ENCODE measurements at regions not wholly inside any gene's neighbourhood (a gene's known extent, or its start where the extent isn't known, plus 50 kb on each side); places are given as distances from the start of the nearest gene placed in this dataset.
A peak's percentile ranks its signal among the peaks of the same experiment; 100 is the strongest.
"Not testable (repeated sequence)": the region's sequence is repeated elsewhere in the genome, so short reads cannot be mapped to it uniquely, and the experiment has no call there.

- no peak overlapping the region for H2BK15ac ChIP-seq (ENCODE audit: low read depth, low read length)
- H3K4me1 Mint-ChIP-seq = peaks cover 0 to 2% of the 10 kb centered on the region in 2 experiments; a peak in 2 of 4 replicates
- peaks cover 0 to 6% of the 10 kb centered on the region in 2 experiments; a peak in 2 of 5 replicates for H3K9me3 Mint-ChIP-seq
- H3K14ac ChIP-seq (ENCODE audit: insufficient read depth, low read length) = no peak overlapping the region
- H3K9ac ChIP-seq (ENCODE audit: extremely low read depth, insufficient read length, low read length) = no peak overlapping the region
- no peak overlapping the region for H3K23ac ChIP-seq (ENCODE audit: insufficient read length, low read depth, low read length)
- no peaks in the 10 kb centered on the region for H3K4me1 ChIP-seq (ENCODE audit: insufficient read depth, low read length)
- no peaks in the 10 kb centered on the region for H4K20me1 ChIP-seq (ENCODE audit: control insufficient read depth, insufficient read depth, insufficient read length)
- no peak overlapping the region for H3K27ac ChIP-seq (ENCODE audit: insufficient read length, low read depth, low read length)
- no peaks in the 10 kb centered on the region for H3K27me3 Mint-ChIP-seq (ENCODE audit: low read depth)
- no peak overlapping the region for H4K91ac ChIP-seq (ENCODE audit: insufficient read length, low read depth, low read length)
- H3K23me2 ChIP-seq (ENCODE audit: insufficient read length, low read depth, low read length, poor library complexity, severe bottlenecking) = no peaks in the 10 kb centered on the region
- H2BK12ac ChIP-seq (ENCODE audit: insufficient read length, low read depth, low read length) = no peak overlapping the region
- DNase-seq = no peak
- H3K27me3 ChIP-seq (ENCODE audit: insufficient read depth, low read length) = no peaks in the 10 kb centered on the region
- H3K4ac ChIP-seq (ENCODE audit: low read depth, low read length) = no peak overlapping the region
- no peak overlapping the region for H3T11ph ChIP-seq (ENCODE audit: low read length)
- no peaks in the 10 kb centered on the region for H3K79me2 ChIP-seq (ENCODE audit: insufficient read depth, low read length)
- H3K56ac ChIP-seq (ENCODE audit: insufficient read length, low read depth, low read length) = no peak overlapping the region
- H3K27ac Mint-ChIP-seq = no peak overlapping the region
- H3K36me3 Mint-ChIP-seq (ENCODE audit: insufficient read depth in 1 of 3, low read depth in 3 of 3) = peaks cover 0 to 4% (median 0%) of the 10 kb centered on the region in 3 experiments; a peak in 2 of 7 replicates
- no peak overlapping the region for H2AK5ac ChIP-seq (ENCODE audit: insufficient read length, low read length)
- H3K9me3 ChIP-seq (ENCODE audit: control insufficient read depth, low read depth, low read length) = peaks cover 5% of the 10 kb centered on the region
- TF ChIP-seq CTCF (conservative IDR thresholded peaks at IDR 0.05) = no peak
- H2BK5ac ChIP-seq (ENCODE audit: insufficient read length, low read length) = no peak overlapping the region
- no peak overlapping the region for H4K5ac ChIP-seq (ENCODE audit: insufficient read length, low read depth, low read length)
- no peak overlapping the region for H2BK20ac ChIP-seq (ENCODE audit: low read depth, low read length, poor library complexity, severe bottlenecking)
- no peak overlapping the region for H2AFZ ChIP-seq (ENCODE audit: low read length)
- H3K4me3 Mint-ChIP-seq = no peak overlapping the region
- no peak overlapping the region for H2BK120ac ChIP-seq (ENCODE audit: low read depth, low read length, poor library complexity, severe bottlenecking)
- no peak overlapping the region for H3K4me2 ChIP-seq (ENCODE audit: insufficient read depth, insufficient read length, low read length)
- no peak overlapping the region for H3K18ac ChIP-seq (ENCODE audit: insufficient read length, low read depth, low read length)
- H3K79me1 ChIP-seq (ENCODE audit: insufficient read depth, low read depth, low read length, poor library complexity, severe bottlenecking) = no peaks in the 10 kb centered on the region
- H4K8ac ChIP-seq (replicated peaks; ENCODE audit: insufficient read length, low read depth, low read length) = no peak overlapping the region
Observed at GRCh38 chrX:139360356-139360755, 170.2 kb upstream of the F9 start.

GRCh38 chrX:139342594-139342991 lies 187.9 kb upstream of the F9 start:
- not testable (repeated sequence) for H3K4me2 ChIP-seq (ENCODE audit: insufficient read depth, insufficient read length, low read length); H3K79me1 ChIP-seq (ENCODE audit: insufficient read depth, low read depth, low read length, poor library complexity, severe bottlenecking); H4K20me1 ChIP-seq (ENCODE audit: control insufficient read depth, insufficient read depth, insufficient read length)

More at GRCh38 chrX:139342594-139342991, 187.9 kb upstream of the F9 start:
- not testable (repeated sequence) for H2BK12ac ChIP-seq (ENCODE audit: insufficient read length, low read depth, low read length); H3K4ac ChIP-seq (ENCODE audit: low read depth, low read length); H3K9me3 ChIP-seq (ENCODE audit: control insufficient read depth, low read depth, low read length); H2BK5ac ChIP-seq (ENCODE audit: insufficient read length, low read length); H2BK120ac ChIP-seq (ENCODE audit: low read depth, low read length, poor library complexity, severe bottlenecking); H3K27me3 Mint-ChIP-seq (ENCODE audit: low read depth); H4K91ac ChIP-seq (ENCODE audit: insufficient read length, low read depth, low read length); H3K23ac ChIP-seq (ENCODE audit: insufficient read length, low read depth, low read length); H2BK15ac ChIP-seq (ENCODE audit: low read depth, low read length); H3K4me1 ChIP-seq (ENCODE audit: insufficient read depth, low read length); H3K27me3 ChIP-seq (ENCODE audit: insufficient read depth, low read length); H4K5ac ChIP-seq (ENCODE audit: insufficient read length, low read depth, low read length); H2BK20ac ChIP-seq (ENCODE audit: low read depth, low read length, poor library complexity, severe bottlenecking); H3K36me3 Mint-ChIP-seq (ENCODE audit: insufficient read depth in 1 of 3, low read depth in 3 of 3); H3K14ac ChIP-seq (ENCODE audit: insufficient read depth, low read length); H3K79me2 ChIP-seq (ENCODE audit: insufficient read depth, low read length); H3K4me3 Mint-ChIP-seq; H3K9ac ChIP-seq (ENCODE audit: extremely low read depth, insufficient read length, low read length); H3K23me2 ChIP-seq (ENCODE audit: insufficient read length, low read depth, low read length, poor library complexity, severe bottlenecking); H3K18ac ChIP-seq (ENCODE audit: insufficient read length, low read depth, low read length); H3K56ac ChIP-seq (ENCODE audit: insufficient read length, low read depth, low read length); H4K8ac ChIP-seq (replicated peaks; ENCODE audit: insufficient read length, low read depth, low read length); H2AK5ac ChIP-seq (ENCODE audit: insufficient read length, low read length); H2AFZ ChIP-seq (ENCODE audit: low read length); H3T11ph ChIP-seq (ENCODE audit: low read length)
- peak overlapping the region in 2 of 3 experiments; percentile 99; a peak in 4 of 7 replicates for H3K27ac Mint-ChIP-seq
- H3K4me1 Mint-ChIP-seq = peaks cover 36 to 48% of the 10 kb centered on the region in 2 experiments
- H3K27ac ChIP-seq (ENCODE audit: insufficient read length, low read depth, low read length) = peak overlapping the region; percentile 58
- no CpG with 5 or more reads among the region's 4 CpGs for WGBS (ENCODE audit: extremely low coverage, insufficient read length, low lambda C conversion rate)
- H3K9me3 Mint-ChIP-seq = peaks cover 0 to 11% of the 10 kb centered on the region in 2 experiments; a peak in 2 of 5 replicates
- DNase-seq = peak; percentile 48
